Osteocyte (in vitro differentiated cells): ENCODE measurements at regions not wholly inside any gene's neighbourhood (a gene's known extent, or its start where the extent isn't known, plus 50 kb on each side); places are given as distances from the start of the nearest gene placed in this dataset.

Experiments
- DNase-seq: peaks from one replicate; pipeline ENCODE4 v3.0.0; 2021; ENCODE audit warnings: mixed read lengths; ENCODE audit not compliant: unreplicated experiment; ENCODE audit errors: extremely low spot score
- H3K27ac Mint-ChIP-seq: one replicate; pipeline ENCODE4 v1.8.0; 2021; ENCODE audit warnings: mild to moderate bottlenecking, mixed read lengths; ENCODE audit not compliant: unreplicated experiment
- H3K27me3 Mint-ChIP-seq: one replicate; pipeline ENCODE4 v1.8.0; 2021; ENCODE audit warnings: mixed read lengths; ENCODE audit not compliant: unreplicated experiment
- H3K36me3 Mint-ChIP-seq: one replicate; pipeline ENCODE4 v1.8.0; 2021; ENCODE audit warnings: mixed read lengths; ENCODE audit not compliant: unreplicated experiment
- H3K4me1 Mint-ChIP-seq: one replicate; pipeline ENCODE4 v1.8.0; 2021; ENCODE audit warnings: mixed read lengths; ENCODE audit not compliant: unreplicated experiment
- H3K4me3 Mint-ChIP-seq: one replicate; pipeline ENCODE4 v1.8.0; 2021; ENCODE audit warnings: mild to moderate bottlenecking, moderate library complexity, mixed read lengths; ENCODE audit not compliant: unreplicated experiment
- H3K9me3 Mint-ChIP-seq: one replicate; pipeline ENCODE4 v1.8.0; 2021; ENCODE audit warnings: mixed read lengths; ENCODE audit not compliant: unreplicated experiment
- CTCF ChIP-seq: fragments of 200-600 bp; sonication (generic); IDR thresholded peaks from 2 replicates; pipeline ENCODE4 v1.5.0; 2021; ENCODE audit warnings: antibody characterized with exemption, mild to moderate bottlenecking, moderate library complexity

- no peak for DNase-seq
- H3K4me1 Mint-ChIP-seq = no peaks in the 10 kb centered on the region
- TF ChIP-seq CTCF = no peak
- H3K9me3 Mint-ChIP-seq = no peaks in the 10 kb centered on the region
- H3K27ac Mint-ChIP-seq = no peak overlapping the region
- no peaks in the 10 kb centered on the region for H3K36me3 Mint-ChIP-seq
- H3K27me3 Mint-ChIP-seq = no peaks in the 10 kb centered on the region
- no peak overlapping the region for H3K4me3 Mint-ChIP-seq
Measured at GRCh38 chr3:87047852-87048251, 56.9 kb upstream of the VGLL3 start.

GRCh38 chr3:87046241-87046640, 55.3 kb upstream of the VGLL3 start:
- Mint-ChIP-seq H3K4me3 (no peak overlapping the region), H3K9me3 (no peaks in the 10 kb centered on the region), H3K27me3 (no peaks in the 10 kb centered on the region), H3K27ac (no peak overlapping the region), H3K4me1 (no peaks in the 10 kb centered on the region), H3K36me3 (no peaks in the 10 kb centered on the region)
- no peak for DNase-seq
- no peak for TF ChIP-seq CTCF

GRCh38 chr3:87045473-87045872, 54.5 kb upstream of the VGLL3 start:
- Mint-ChIP-seq H3K9me3 (no peaks in the 10 kb centered on the region), H3K36me3 (no peaks in the 10 kb centered on the region)
- TF ChIP-seq CTCF = no peak

GRCh38 chr3:87044846-87045245, 53.9 kb upstream of the VGLL3 start:
- H3K9me3 Mint-ChIP-seq = no peaks in the 10 kb centered on the region
- H3K27me3 Mint-ChIP-seq = no peaks in the 10 kb centered on the region
- no peak for DNase-seq
- H3K4me1 Mint-ChIP-seq = no peaks in the 10 kb centered on the region
- H3K4me3 Mint-ChIP-seq = no peak overlapping the region
- TF ChIP-seq CTCF = no peak
- no peaks in the 10 kb centered on the region for H3K36me3 Mint-ChIP-seq
- H3K27ac Mint-ChIP-seq = no peak overlapping the region

More at GRCh38 chr3:87045473-87045872, 54.5 kb upstream of the VGLL3 start:
- H3K4me3 Mint-ChIP-seq = no peak overlapping the region
- no peak overlapping the region for H3K27ac Mint-ChIP-seq
- H3K4me1 Mint-ChIP-seq = no peaks in the 10 kb centered on the region
- no peak for DNase-seq
- no peaks in the 10 kb centered on the region for H3K27me3 Mint-ChIP-seq

- H3K36me3 Mint-ChIP-seq = no peaks in the 10 kb centered on the region
- TF ChIP-seq CTCF = no peak
- H3K27me3 Mint-ChIP-seq = no peaks in the 10 kb centered on the region
- H3K4me1 Mint-ChIP-seq = no peaks in the 10 kb centered on the region
- no peak for DNase-seq
- no peak overlapping the region for H3K27ac Mint-ChIP-seq
- no peaks in the 10 kb centered on the region for H3K9me3 Mint-ChIP-seq
- H3K4me3 Mint-ChIP-seq = no peak overlapping the region
Measured at GRCh38 chr3:87044409-87044808, 53.5 kb upstream of the VGLL3 start.
